ENCODE measurements at regions not wholly inside any gene's neighbourhood (a gene's known extent, or its start where the extent isn't known, plus 50 kb on each side); places are given as distances from the start of the nearest gene placed in this dataset.

DNA sequence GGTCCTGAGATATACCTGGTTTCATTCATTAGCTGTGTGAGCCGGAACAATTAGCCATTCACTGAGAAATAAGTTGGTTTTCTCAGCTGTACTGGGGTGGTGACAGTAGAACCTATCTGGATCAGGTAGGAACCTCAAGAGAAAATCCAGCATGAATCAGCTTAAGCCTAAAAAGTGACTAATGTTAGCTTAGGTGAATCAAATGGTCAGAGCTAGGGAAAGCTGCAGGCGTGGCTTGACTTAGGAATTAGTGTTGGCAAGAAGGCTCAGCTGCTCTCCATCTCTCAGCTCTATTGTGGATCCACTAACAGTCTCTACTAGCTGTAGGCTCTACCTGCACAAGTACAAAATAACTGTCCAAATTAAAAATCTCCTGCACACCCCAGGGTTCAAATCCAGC, 1025.5 kb downstream of the RAB28 start:
- TF ChIP-seq, protein P1, sequence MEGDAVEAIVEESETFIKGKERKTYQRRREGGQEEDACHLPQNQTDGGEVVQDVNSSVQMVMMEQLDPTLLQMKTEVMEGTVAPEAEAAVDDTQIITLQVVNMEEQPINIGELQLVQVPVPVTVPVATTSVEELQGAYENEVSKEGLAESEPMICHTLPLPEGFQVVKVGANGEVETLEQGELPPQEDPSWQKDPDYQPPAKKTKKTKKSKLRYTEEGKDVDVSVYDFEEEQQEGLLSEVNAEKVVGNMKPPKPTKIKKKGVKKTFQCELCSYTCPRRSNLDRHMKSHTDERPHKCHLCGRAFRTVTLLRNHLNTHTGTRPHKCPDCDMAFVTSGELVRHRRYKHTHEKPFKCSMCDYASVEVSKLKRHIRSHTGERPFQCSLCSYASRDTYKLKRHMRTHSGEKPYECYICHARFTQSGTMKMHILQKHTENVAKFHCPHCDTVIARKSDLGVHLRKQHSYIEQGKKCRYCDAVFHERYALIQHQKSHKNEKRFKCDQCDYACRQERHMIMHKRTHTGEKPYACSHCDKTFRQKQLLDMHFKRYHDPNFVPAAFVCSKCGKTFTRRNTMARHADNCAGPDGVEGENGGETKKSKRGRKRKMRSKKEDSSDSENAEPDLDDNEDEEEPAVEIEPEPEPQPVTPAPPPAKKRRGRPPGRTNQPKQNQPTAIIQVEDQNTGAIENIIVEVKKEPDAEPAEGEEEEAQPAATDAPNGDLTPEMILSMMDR (IDR thresholded peaks at IDR 0.05 in 4 of 5, conservative IDR thresholded peaks at IDR 0.05 in 1 of 5) = no peak
- TF ChIP-seq POLR2A (IDR thresholded peaks at IDR 0.05) = no peak
